Body of pancreas (tissue), 4 donors: ENCODE measurements at regions not wholly inside any gene's neighbourhood (a gene's known extent, or its start where the extent isn't known, plus 50 kb on each side); places are given as distances from the start of the nearest gene placed in this dataset.

Experiments
- CTCF ChIP-seq, 7 experiments: fragments of 450-650 bp in 4 of 7; fragments of 200-600 bp in 3 of 7; sonication (generic) in 3 of 7; IDR thresholded peaks; one replicate each; pipeline ENCODE4 v1.5.1; 2016 to 2019; ENCODE audit warnings: antibody characterized with exemption in 7 of 7
- POLR2A ChIP-seq, 3 donors: fragments of 450-650 bp; IDR thresholded peaks; one replicate each; pipeline ENCODE4 v1.6.1; 2016; ENCODE audit warnings: antibody characterized with exemption in 3 of 3, mild to moderate bottlenecking in 2 of 3

DNA sequence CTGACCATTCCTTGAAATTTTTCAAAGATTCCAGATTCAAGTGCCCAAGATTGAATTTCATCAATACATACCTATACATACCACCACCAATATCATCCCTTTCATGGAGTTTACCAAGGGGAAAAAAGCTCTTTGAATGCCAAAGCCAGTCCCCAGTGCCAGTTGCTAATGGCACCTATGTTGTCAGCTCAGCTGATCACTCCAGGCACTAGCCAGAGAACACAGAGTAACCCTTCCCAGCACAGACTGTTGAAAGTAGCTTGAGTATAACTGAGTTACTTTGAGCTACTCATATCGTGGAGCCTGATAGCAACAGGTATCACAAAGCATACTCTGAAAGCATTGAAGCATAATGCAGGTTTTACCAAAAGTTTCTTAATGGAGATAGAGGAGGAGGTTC, 133.9 kb upstream of the NFIA start:
- TF ChIP-seq POLR2A (IDR thresholded peaks at IDR 0.05) = no peak
- no peak for TF ChIP-seq CTCF (IDR thresholded peaks at IDR 0.05)
